ENCODE measurements at regions not wholly inside any gene's neighbourhood (a gene's known extent, or its start where the extent isn't known, plus 50 kb on each side); places are given as distances from the start of the nearest gene placed in this dataset.

GRCh38 chr11:26149585-26149984 is 182.3 kb upstream of the ANO3 start:
- TF ChIP-seq POLR2A (IDR thresholded peaks at IDR 0.05) (no peak), CTCF (IDR thresholded peaks at IDR 0.05) (no peak)

Measured in upper lobe of left lung (tissue), 4 donors.